ENCODE measurements at regions not wholly inside any gene's neighbourhood (a gene's known extent, or its start where the extent isn't known, plus 50 kb on each side); places are given as distances from the start of the nearest gene placed in this dataset.

DNA sequence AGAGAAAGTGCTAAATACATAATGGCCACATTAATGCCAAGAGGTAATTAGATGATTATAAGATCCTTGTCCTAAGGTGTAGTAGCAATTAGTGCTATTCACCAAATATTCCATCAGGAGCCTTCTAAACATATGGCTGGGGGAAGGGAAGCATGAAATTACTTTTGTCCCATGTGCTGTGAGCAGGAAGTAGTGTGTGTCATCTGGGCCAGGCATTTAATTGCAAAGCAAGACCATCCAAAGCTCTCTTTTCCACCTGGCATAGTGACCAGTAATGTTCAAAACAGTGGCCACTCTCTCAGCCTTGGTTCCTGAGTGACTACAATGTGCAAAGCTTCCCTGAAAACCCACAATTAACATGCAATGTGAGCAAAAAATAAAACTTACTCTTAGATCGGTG is 144.2 kb upstream of the FAM241A start:
- WGBS, 2 donors = 81 to 84% methylated on average over 1 of the region's 1 CpG
- Histone ChIP-seq H3K27ac (no peak overlapping the region), H3K4me3 (no peak overlapping the region), H3K4me1 (no peaks in the 10 kb centered on the region), H3K27me3 (no peaks in the 10 kb centered on the region), H3K9me3 (no peaks in the 10 kb centered on the region), H3K36me3 (replicated peaks in 1 of 2; ENCODE audit: insufficient read depth in 1 of 2, low read depth in 2 of 2) (no peaks in the 10 kb centered on the region)
- no peak for ATAC-seq
- intact Hi-C loops (cut with DNase I) = no loop called here
- no peak for DNase-seq
- no peak for TF ChIP-seq CTCF (IDR thresholded peaks at IDR 0.05)
- no peak for TF ChIP-seq POLR2A (IDR thresholded peaks at IDR 0.05)

GRCh38 chr4:112002248-112002661 is 143.0 kb upstream of the FAM241A start:
- no peak for ATAC-seq
- Histone ChIP-seq H3K27ac (no peak overlapping the region), H3K9me3 (no peaks in the 10 kb centered on the region), H3K36me3 (replicated peaks in 1 of 2; ENCODE audit: insufficient read depth in 1 of 2, low read depth in 2 of 2) (no peaks in the 10 kb centered on the region), H3K27me3 (no peaks in the 10 kb centered on the region), H3K4me1 (no peaks in the 10 kb centered on the region), H3K4me3 (no peak overlapping the region)
- WGBS, 2 donors = 46 to 58% methylated on average over 2 of the region's 2 CpGs
- no peak for TF ChIP-seq POLR2A (IDR thresholded peaks at IDR 0.05)
- no peak for TF ChIP-seq CTCF (IDR thresholded peaks at IDR 0.05)
- no peak for DNase-seq
- intact Hi-C loops (cut with DNase I) = no loop called here

GRCh38 chr4:112003231-112003907 is 141.9 kb upstream of the FAM241A start:
- Histone ChIP-seq H3K9me3 (no peaks in the 10 kb centered on the region), H3K27ac (no peak overlapping the region), H3K27me3 (no peaks in the 10 kb centered on the region), H3K4me1 (no peaks in the 10 kb centered on the region), H3K4me3 (no peak overlapping the region), H3K36me3 (replicated peaks in 1 of 2; ENCODE audit: insufficient read depth in 1 of 2, low read depth in 2 of 2) (no peaks in the 10 kb centered on the region)
- ATAC-seq (no peak), DNase-seq (no peak)
- intact Hi-C loops (cut with DNase I) = no loop called here
- WGBS, 2 donors = 49 to 84% methylated on average over 2 of the region's 2 CpGs
- no peak for TF ChIP-seq CTCF (IDR thresholded peaks at IDR 0.05)
- no peak for TF ChIP-seq POLR2A (IDR thresholded peaks at IDR 0.05)

DNA sequence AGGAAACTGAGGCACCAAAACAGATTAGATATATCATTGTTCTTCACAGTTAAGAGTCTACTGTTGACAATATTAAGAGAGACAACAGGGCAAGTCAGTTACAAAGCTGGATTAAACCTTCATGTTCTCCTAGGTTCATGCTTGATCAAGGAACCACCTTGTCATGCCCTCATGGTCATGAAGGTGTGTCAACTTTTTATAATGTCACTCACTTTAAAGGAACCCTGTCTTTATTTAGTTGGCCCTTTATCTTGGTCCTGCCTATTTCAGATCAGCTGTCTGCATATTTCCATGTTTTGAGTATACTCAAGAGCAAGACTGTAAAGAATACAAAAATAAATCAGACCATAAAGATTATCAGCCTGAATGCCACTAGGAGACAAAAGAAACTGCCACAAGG is 140.2 kb upstream of the FAM241A start:
- no peaks in the 10 kb centered on the region for H3K4me1 ChIP-seq
- DNase-seq (no peak), ATAC-seq (no peak)
- H3K36me3 ChIP-seq (replicated peaks in 1 of 2; ENCODE audit: insufficient read depth in 1 of 2, low read depth in 2 of 2) = no peaks in the 10 kb centered on the region
- intact Hi-C loops (cut with DNase I) = no loop called here
- no peaks in the 10 kb centered on the region for H3K9me3 ChIP-seq
- TF ChIP-seq POLR2A (IDR thresholded peaks at IDR 0.05) (no peak), CTCF (IDR thresholded peaks at IDR 0.05) (no peak)
- no peak overlapping the region for H3K27ac ChIP-seq
- H3K4me3 ChIP-seq = no peak overlapping the region
- no peaks in the 10 kb centered on the region for H3K27me3 ChIP-seq

GRCh38 chr4:112007391-112007790 is 137.9 kb upstream of the FAM241A start:
- Histone ChIP-seq H3K4me1 (no peaks in the 10 kb centered on the region), H3K27ac (no peak overlapping the region), H3K27me3 (no peaks in the 10 kb centered on the region), H3K4me3 (no peak overlapping the region), H3K9me3 (no peaks in the 10 kb centered on the region), H3K36me3 (replicated peaks in 1 of 2; ENCODE audit: insufficient read depth in 1 of 2, low read depth in 2 of 2) (no peaks in the 10 kb centered on the region)
- intact Hi-C loops (cut with DNase I) = no loop called here
- DNase-seq = no peak
- no peak for ATAC-seq
- no peak for TF ChIP-seq CTCF (IDR thresholded peaks at IDR 0.05)
- TF ChIP-seq POLR2A (IDR thresholded peaks at IDR 0.05) = no peak
- WGBS, 2 donors = 46 to 47% methylated on average over 2 of the region's 2 CpGs
